Hypothalamus (tissue), 51 donors: ENCODE measurements at regions not wholly inside any gene's neighbourhood (a gene's known extent, or its start where the extent isn't known, plus 50 kb on each side); places are given as distances from the start of the nearest gene placed in this dataset.

Experiments used
- DNase-seq, 51 donors: peaks; one replicate each; lab custom pipeline; 2025; lab: John Stamatoyannopoulos, UW

DNA sequence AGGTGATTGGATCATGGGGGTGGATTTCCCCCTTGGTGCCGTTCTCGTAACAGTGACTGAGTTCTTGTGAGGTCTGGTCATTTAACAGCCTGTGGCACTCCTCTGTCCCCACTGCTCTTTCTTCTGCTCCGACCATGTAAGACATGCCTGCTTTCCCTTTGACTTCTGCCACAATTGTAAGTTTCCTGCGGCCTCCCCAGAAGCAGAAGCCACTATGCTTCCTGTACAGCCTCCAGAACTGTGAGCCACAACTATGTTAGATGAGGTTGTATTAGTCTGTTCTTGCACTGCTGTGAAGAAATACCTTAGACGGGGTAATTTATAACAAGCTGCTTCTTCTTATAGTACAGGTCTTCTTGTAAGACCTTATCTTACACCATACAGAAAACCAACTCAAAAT, 241.7 kb upstream of the KLF14 start:
- DNase-seq: no peak

DNA sequence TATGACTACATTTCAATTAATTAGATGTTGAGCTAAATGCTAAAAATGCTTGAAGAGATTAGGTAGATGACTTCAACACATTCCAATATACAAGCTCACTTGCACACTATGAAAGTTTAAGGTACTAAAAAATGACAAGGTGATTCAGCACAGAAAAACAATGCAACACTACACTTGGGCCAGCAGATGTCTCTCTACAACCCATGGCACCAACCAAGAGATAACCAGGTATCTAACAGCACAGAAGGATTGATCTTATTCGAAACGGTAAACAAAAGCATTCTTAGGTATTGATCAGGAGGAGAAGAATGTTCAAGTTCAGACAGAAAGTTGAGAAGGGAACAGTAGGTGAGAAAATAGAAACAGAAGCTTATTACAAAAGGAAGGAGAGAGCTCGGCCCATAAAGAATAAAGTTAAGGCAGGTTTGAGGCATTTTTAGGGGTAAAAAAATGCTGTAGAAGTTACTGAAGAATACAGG, 248.2 kb upstream of the KLF14 start:
- peak in 1 of 51 donors; percentile 33 for DNase-seq

DNA sequence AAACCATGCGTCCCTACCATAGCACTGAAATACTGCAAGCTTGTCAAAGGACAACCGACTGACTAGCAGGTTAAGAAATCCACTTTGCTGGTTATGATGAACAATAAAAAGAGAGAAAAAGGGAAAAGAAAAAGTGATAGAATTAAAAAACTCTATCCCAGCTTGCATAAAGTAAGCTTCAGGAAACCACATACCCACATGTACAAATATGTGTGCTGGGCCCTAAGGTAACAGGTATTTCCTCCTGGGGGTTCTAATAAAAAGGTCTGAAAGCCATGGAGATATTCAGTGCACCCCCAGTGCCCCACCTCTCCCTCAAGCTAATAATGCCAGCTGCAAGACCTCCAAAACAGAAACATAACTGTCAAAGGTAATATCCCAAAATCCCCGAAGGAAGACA, 248.6 kb upstream of the KLF14 start:
- no peak for DNase-seq

DNA sequence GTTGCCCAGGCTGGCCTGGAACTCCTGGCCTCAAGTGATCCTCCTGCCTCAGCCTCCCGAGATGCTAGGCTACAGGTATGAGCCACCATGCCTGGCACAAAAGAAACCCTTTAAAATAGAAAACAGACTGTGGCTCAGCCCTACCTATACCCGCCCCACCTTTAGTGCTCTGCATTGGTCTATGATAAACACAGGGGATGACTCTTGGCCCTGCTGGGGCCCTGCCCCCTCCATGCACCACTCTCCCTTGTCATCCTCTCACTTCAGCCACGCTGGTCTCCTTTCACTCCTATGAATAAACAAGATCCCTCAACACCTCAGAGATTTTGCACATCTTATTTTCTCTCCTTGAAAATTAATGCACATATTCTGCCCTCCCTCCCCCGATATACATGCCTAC, 251.4 kb upstream of the KLF14 start:
- DNase-seq: no peak

DNA sequence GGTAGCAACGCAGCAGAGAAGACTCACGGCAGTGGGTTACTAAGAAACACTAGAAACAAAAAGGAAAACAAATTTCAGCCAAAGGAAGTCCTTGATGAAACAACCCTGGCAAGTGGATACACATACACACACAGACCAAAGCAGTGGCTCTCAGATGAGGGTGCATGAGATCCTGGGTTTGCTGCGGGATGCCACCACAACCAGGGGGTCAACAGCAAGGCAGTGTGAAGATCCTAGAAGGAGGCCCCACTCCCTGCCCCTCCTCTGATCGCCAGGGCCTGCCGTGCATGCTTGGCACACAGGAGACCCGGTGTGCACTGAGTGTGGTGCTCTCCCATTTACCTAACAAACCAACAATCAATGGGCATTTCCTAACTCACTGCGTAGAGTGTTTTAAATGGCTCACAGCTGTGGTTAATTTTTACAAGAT, 252.3 kb upstream of the KLF14 start:
- DNase-seq: peak in 1 of 51 donors; percentile 16

DNA sequence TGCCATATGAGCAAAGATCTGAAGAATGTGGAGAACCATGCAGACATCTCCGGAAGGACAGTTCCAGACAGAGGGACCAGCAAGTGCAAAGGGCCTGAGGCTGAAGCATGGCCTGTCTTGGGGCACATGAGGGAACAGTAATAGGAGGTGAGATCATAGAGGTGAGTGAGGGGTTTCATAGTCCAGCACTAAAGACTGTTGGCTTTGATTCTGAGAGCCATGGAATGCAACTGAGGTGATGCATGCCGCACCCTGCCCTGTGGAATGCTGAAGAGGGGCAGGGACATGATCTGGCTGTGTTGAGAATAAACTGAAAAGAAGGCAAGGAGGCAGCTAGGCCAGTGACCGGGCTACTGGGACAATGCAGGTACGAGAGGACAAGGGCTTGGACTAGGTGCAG, 253.1 kb upstream of the KLF14 start:
- no peak for DNase-seq

DNA sequence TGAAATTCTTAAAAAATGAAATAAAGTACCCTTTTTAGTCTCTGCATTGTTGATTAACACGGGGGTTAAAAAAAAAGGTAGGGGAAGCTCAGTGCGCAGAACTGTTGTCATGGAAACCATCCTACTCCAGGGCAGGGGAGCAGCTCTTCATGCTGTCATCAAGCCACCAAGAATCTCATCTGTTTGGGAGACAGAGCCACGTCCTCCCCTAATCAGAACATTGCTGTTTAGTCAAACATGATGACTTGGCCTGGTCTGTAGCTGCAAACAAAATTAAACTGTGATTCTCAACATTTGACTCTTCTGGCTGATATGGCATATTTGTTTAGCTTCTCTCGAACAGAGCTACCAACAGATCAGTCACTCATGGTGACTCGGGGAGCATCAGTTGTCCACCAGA, 254.4 kb upstream of the KLF14 start:
- peak in 2 of 51 donors; percentile 49 to 63 for DNase-seq

DNA sequence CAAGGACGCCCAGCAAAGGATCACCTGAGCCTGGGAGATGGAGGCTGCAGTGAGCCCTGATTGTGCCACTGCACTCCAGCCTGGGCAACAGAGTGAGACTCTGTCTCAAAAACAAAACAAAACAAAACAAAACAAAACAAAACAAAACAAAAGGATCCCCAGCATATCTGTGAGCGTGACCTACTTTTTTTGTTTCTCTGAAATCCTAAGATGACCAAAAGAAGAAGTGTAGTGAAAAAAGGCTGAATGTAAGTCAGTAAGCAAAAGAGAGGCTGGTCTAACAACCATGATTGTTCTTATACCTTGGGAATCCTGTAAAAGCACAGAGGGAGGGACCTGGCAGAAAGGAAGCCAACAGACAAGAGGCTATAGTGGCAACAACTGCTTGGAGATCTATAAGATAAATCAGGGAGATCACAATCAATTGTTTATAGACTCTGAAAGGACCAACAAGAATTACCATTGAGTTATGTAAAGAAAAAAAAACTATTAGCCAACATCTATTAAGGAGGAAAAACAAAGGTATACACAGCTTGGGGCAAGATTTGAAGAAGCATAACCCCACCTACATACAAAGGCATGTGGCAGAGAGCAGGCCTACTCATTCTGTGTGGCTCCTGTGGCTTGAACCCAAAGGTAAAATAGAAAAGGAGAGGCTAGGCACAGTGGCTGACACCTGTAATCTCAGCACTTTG, 255.2 kb upstream of the KLF14 start:
- no peak for DNase-seq

DNA sequence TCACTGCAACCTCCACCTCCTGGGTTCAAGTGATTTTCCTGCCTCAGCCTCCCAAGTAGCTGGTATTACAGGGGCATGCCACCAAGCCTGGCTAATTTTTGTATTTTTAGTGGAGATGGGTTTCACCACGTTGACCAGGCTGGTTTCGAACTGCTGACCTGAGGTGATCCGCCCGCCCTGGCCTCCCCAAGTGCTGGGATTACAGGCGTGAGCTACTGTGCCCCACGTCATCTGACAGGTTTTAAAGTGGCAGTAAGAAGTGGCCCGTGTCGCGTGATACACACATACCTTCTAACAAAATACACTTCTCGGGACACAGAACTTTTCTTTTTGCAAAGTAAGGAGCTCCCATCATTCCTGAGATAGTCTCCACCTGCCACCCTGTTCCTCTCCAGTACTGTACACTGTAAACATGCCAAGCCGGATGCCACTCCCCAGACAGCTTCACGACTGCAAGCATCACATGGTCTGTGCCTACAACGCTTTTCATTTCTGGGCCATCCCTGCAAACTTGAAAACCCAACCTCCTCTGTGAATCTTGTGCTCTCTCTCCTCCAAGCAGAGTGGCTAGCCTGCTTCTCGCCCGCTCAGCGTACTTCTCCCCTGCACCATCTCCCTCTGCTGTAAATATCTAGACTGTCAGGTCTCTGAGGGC, 256.3 kb upstream of the KLF14 start:
- DNase-seq: no peak

DNA sequence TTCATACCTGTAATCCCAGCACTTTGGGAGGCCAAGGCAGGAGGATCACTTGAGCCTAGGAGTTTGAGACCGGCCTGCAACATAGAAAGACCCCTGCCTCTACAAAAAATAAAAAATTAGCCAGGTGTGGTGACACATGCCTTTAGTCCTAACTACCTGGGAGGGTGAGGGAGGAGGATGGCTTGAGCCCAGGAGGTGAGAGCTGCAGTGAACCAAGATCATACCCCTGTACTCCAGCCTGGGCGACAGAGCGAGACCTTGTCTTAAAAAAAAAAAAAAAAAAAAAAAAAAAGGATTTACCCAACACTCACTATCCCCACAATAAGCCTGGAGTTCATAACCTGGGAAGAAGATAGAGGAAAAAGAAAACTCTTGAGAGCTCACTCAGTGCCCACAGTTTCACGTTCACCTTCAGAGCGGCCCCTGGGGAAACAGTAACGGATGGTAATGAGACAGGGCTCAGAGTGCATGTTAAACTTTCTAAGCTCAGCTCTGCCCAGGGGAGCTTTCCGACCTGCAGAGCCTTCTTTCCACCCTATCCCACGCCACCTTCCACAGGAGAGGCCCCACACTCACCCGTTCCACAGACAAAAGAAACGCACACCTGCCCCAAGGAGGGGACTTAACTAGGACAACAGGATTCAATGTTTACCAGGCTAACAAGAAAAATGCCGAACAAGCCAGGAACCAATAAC, 259.8 kb upstream of the KLF14 start:
- no peak for DNase-seq

DNA sequence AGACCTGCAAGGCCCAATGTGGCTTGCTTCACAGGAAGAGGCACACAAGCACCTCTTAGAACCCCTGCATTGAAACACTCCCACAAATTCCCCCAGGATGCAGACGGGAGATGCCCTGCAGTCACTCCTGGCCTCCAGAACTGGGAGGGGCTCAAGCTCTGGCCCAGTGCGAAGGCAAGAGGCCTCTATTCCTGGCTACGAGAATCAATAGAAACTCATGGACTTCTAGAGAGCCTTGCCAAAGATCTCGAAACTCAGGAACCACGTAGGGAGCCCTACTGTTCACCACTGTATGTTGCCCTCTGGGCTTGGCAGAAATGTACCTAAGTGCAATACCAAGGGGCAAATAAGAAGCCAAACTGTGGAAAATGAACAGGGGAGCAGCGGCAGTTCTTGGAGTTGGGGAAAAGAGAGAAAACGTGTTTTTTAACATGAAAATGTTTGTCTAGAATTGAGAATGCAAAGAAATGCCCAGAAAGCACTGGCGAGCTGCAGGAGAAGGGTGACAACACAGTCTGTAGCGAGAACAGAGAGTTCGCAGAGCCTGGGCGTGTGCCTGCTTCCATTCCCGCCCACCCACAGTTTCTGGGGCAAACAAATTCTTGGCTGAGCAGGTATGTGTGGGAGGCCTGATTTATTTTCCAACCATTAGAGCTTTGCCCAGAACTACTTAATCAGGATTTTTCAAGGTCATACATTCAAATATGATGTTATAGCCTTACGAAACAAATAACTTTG, 260.5 kb upstream of the KLF14 start:
- DNase-seq: peak in 21 of 51 donors; percentile 16 to 79 (median 43)

DNA sequence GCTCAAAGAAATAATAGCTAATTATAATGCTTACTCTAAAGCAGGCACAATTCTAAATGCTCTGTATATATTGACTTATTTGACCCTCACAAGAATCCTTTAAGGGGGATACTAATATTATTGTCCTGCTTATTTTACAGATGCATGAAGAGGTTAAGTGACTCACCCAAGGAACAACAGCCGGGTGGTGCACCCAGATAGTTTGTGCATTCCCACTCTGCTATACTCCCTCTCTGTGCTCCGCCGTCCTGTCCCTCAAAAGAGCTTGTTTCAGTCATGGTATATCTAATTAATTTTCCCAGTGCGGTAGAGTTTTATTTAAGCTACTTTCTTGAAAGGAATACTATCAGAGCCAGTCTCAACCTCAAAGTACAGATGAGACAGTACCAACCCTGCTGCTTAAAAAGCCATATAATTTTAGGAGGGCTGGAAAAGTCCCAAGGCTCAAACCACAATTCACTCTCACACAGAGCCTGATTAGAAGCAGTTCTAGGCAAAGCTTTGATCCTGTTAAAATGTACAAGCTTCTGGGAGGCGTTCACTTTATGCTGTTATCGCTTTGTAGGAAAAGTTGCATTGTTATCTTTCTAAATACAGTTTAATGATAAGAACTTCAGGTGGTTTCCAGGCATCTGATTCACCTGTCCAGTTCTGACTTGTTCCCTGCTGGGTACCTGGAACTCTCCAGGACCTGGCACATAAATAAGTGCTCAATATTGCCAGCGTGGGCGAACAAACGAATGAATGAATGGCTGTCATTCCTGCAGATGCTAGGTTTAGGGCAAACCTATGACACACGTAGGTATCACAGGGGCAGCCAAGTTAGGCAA, 261.5 kb upstream of the KLF14 start:
- no peak for DNase-seq

DNA sequence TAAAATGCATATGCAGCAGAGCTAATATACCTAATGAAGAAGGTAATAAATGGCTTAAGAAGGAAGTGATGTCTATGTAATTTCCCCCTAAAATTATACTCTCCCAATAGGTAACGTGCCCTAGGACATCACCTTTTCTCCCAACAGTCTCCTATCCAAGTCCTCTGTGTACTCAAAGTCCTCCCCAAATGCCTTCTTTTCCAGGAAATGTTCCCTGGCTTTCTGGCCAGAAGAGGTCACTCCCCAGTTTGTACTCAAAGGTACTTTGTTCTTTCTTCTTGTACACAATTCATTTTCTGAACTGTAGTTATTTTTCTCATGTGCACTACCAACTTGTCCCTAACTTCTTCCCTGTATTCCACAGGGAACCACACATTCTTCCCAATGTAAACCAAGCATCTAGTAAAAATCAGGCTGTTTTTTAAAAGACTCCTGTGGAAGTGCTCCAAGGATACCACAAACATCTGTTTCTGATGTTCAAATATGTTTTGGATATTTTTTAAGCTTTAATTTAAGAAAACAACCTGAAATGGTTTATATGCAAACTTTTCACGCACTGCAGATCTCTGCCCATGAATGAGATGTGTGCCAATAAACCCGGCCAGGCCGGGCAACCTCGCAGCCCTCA, 262.3 kb upstream of the KLF14 start:
- no peak for DNase-seq

DNA sequence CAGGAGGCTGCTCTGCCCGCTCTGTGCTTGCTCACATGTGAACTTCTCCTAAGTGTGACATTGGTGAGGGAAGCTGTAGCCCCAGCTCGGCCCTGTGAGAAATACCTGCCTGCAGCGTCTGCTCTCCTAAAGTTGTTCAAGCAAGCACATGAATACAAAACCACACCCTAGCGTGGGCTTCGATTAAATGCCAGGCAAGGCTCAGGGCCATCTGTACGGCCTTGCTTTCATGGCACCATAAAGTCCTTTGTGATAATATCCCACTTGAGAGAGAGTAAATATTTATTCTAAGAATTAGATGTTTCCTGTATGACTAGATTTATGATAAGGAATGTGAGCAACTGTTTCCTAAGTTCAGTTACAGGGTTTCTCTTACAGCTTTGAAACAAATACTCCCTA, 262.8 kb upstream of the KLF14 start:
- peak in 3 of 51 donors; percentile 10 to 29 (median 19) for DNase-seq

DNA sequence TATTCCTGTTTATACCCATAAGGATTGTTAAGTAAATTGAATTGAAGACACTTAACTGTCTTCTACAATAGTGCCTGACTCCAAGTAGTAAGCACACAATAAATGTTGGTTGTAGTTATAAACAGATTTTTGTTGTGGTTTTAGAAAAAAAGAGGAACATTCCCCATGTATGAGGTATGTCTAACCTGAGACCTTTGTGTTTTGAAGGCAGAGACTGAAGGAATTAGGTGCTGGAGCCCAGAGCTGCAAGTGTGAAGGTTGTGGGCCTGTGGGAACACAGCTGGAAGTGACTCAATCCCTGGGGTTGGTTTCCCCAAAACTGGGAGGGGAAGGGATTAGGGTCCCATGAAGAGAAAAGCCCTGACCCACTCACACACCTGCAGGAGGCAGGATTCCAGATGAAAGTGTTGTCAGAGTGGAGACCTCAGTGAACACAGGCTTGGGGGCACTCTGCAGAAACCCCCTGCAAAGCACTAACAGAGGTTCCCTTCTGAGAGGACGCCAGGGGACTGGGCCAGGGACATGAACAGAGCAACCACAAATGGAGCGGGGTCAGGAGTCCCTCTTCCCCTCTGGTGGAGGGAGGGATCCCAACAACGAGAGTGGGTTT, 265.1 kb upstream of the KLF14 start:
- DNase-seq: no peak

DNA sequence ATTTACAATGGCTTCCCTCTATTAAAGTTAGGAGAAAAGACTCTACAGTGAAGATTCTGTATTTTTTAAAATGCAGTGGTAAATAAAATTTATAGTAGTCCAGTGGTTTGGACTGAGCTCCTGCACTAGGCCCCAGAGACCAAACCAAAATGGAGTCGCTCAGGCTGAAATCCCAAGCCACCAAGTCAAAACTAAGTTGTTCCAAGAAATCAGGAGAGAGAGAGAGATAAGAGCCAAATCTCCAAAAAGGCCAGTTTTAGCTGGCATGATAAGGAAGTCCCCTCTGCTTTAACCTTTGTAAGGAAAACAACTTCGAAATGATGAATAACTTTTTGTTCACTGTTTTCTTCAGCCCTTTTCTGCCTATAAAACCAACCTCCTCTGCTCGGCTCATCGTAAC, 265.9 kb upstream of the KLF14 start:
- DNase-seq: no peak

DNA sequence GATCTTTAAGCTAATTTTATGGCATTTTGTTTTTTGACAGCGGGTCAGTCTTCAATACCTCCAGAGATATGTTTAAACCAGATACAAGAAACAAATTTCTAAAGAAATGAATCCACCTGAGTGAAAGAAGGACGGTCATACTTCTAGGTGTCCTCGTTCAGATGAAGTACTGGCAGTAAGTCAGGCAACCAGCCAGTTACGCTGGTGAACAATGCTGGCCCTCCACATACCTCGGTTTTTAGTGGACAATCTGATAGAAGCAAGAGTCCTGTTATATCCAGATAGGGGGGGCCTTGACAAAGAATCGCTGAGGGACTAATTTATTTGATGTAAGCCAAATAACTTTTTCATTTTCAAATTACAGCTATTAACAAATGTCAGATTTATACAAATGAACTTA, 266.4 kb upstream of the KLF14 start:
- DNase-seq: no peak

DNA sequence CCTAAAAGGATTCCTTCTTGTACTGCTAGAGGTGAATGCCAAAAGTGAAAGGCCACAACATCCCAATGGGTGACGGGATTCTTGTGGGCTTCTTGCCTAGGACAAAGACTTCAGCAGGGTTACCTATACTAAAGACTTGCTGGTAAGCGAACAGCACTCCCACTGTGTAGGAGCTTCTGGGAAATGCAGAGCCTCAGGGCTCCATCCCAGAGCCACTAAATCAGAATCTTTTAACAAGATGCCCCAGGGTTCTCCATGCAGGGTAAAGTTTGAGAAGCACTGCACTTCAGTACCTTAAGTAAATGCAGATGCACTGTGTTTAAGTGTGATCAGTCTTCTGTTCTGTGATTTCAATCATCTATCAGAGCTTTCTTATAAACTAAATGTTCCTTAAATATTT, 266.9 kb upstream of the KLF14 start:
- no peak for DNase-seq

DNA sequence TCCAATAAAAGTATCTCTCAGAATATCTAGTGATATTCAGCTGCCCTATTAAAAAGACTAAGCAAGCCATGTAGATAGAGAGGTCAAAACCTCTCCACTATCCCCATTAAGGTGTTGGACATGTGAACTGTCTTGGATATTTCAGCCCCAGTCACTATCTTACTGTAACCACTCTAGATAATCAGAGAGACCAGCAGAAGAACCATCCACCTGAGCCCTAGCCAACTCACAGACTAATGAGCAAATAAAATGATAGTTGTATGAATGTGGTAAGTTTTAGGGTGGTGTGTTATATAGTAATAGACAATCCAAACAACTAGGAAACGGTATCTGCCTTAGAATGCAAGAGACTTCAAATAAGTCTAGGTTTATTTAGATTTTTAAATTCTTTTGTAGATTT, 268.6 kb upstream of the KLF14 start:
- no peak for DNase-seq
